Endothelial cell of hepatic sinusoid (primary cell): ENCODE measurements at regions not wholly inside any gene's neighbourhood (a gene's known extent, or its start where the extent isn't known, plus 50 kb on each side); places are given as distances from the start of the nearest gene placed in this dataset.

ENCODE experiments used
- in situ Hi-C: cut with HindIII; loops from 2 replicates; pipeline ENCODE4 v1.10.0; 2017; ENCODE audit warnings: low sequenced_read_pairs

- in situ Hi-C loops: no loop called here
Measured at GRCh38 chr19:28234637-28235036, 978.3 kb downstream of the UQCRFS1 start.

GRCh38 chr19:28228854-28229253, 984.1 kb downstream of the UQCRFS1 start:
- in situ Hi-C loops: no loop called here

- in situ Hi-C loops: no loop called here
Measured at GRCh38 chr19:28224441-28224840, 988.5 kb downstream of the UQCRFS1 start.

GRCh38 chr19:28221736-28222135, 991.2 kb downstream of the UQCRFS1 start:
- in situ Hi-C loops: no loop called here

GRCh38 chr19:28218728-28219127, 994.2 kb downstream of the UQCRFS1 start:
- in situ Hi-C loops: no loop called here

GRCh38 chr19:28217022-28217421, 995.9 kb downstream of the UQCRFS1 start:
- in situ Hi-C loops: no loop called here

- in situ Hi-C loops: no loop called here
Measured at GRCh38 chr19:28213470-28214082, 999.4 kb downstream of the UQCRFS1 start.

GRCh38 chr19:28210886-28211285, 1002.1 kb downstream of the UQCRFS1 start:
- in situ Hi-C loops: no loop called here

- in situ Hi-C loops: no loop called here
Measured at GRCh38 chr19:28208745-28209144, 1004.2 kb downstream of the UQCRFS1 start.

- in situ Hi-C loops: no loop called here
Measured at GRCh38 chr19:28207244-28207643, 1005.7 kb downstream of the UQCRFS1 start.

GRCh38 chr19:28201462-28201943, 1011.4 kb downstream of the UQCRFS1 start:
- in situ Hi-C loops: no loop called here

GRCh38 chr19:28199323-28199722, 1013.6 kb downstream of the UQCRFS1 start:
- in situ Hi-C loops: no loop called here

- in situ Hi-C loops: no loop called here
Measured at GRCh38 chr19:28196961-28197360, 1016.0 kb downstream of the UQCRFS1 start.

GRCh38 chr19:28196101-28196500, 1016.9 kb downstream of the UQCRFS1 start:
- in situ Hi-C loops: no loop called here

GRCh38 chr19:28185646-28186045, 1027.3 kb downstream of the UQCRFS1 start:
- in situ Hi-C loops: no loop called here

- in situ Hi-C loops: no loop called here
Measured at GRCh38 chr19:28184997-28185396, 1028.0 kb downstream of the UQCRFS1 start.

GRCh38 chr19:28176193-28176592, 1036.8 kb downstream of the UQCRFS1 start:
- in situ Hi-C loops: no loop called here

- in situ Hi-C loops: no loop called here
Measured at GRCh38 chr19:28171983-28172382, 1041.0 kb downstream of the UQCRFS1 start.

GRCh38 chr19:28170066-28170465, 1042.9 kb downstream of the UQCRFS1 start:
- in situ Hi-C loops: no loop called here

GRCh38 chr19:28169168-28169887, 1043.6 kb downstream of the UQCRFS1 start:
- in situ Hi-C loops: no loop called here

GRCh38 chr19:28168557-28168956, 1044.4 kb downstream of the UQCRFS1 start:
- in situ Hi-C loops: no loop called here

GRCh38 chr19:28166025-28166424, 1046.9 kb downstream of the UQCRFS1 start:
- in situ Hi-C loops: no loop called here
